B cell (primary cell): ENCODE measurements at regions not wholly inside any gene's neighbourhood (a gene's known extent, or its start where the extent isn't known, plus 50 kb on each side); places are given as distances from the start of the nearest gene placed in this dataset.

Experiments
- ATAC-seq: fragments of 200-7000 bp; cut with Tn5 transposase; one replicate; pipeline ENCODE4 v1.10.0; 2021; ENCODE audit warnings: low read depth, mild to moderate bottlenecking, moderate number of reproducible peaks, moderate library complexity
- CTCF ChIA-PET: fragments of 350-600 bp; sonication (Branson Sonifier 250); formaldehyde crosslinking; loops from one replicate; lab custom pipeline; 2021; ENCODE audit warnings: antibody characterized with exemption, inconsistent platforms; lab: Charles Lee
- POLR2A ChIA-PET: fragments of 350-600 bp; sonication (Branson Sonifier 250); formaldehyde crosslinking; loops from one replicate; lab custom pipeline; 2021; ENCODE audit warnings: antibody characterized with exemption; lab: Charles Lee
- DNase-seq: peaks from one replicate; pipeline ENCODE4 v3.0.0; 2013
- H2AFZ ChIP-seq: 2 replicates; pipeline ENCODE4 v1.6.1; 2012; ENCODE audit warnings: mild to moderate bottlenecking, low read depth, low read length; ENCODE audit not compliant: insufficient read depth, poor library complexity, severe bottlenecking
- H3K27ac ChIP-seq, 2 donors: 1 replicate in 1 of 2; 2 replicates in 1 of 2; pipeline ENCODE4 v1.5.1; 2012 to 2013; ENCODE audit warnings: low read length in 2 of 2, mild to moderate bottlenecking in 2 of 2, moderate library complexity in 1 of 2
- H3K27me3 ChIP-seq, 4 experiments: fragments of 200-600 bp in 1 of 4; sonication (generic) in 1 of 4; replicated peaks in 1 of 4; 1 replicate in 2 of 4; 2 replicates in 2 of 4; pipeline versions ENCODE4 v1.6.1 to v1.7.0; 2013 to 2016; ENCODE audit warnings: low read length in 3 of 4, mild to moderate bottlenecking in 2 of 4, mixed read lengths in 1 of 4, moderate library complexity in 1 of 4; ENCODE audit not compliant: insufficient read depth in 4 of 4, control insufficient read depth in 3 of 4; ENCODE audit errors: control extremely low read depth in 1 of 4
- H3K36me3 ChIP-seq, 2 experiments: replicated peaks in 1 of 2; 1 replicate in 1 of 2; 2 replicates in 1 of 2; pipeline versions ENCODE4 v1.6.1 to v1.7.1; 2013; ENCODE audit warnings: low read length in 1 of 2; ENCODE audit not compliant: insufficient read depth in 2 of 2, control insufficient read depth in 1 of 2; ENCODE audit errors: control extremely low read depth in 1 of 2, extremely low read depth in 1 of 2
- H3K4me1 ChIP-seq, 2 donors: fragments of 200-600 bp in 1 of 2; sonication (generic) in 1 of 2; 1 replicate in 1 of 2; 2 replicates in 1 of 2; pipeline versions ENCODE4 v1.5.1 to v1.6.1; 2013 to 2017; ENCODE audit warnings: low read length in 2 of 2; ENCODE audit not compliant: control insufficient read depth in 2 of 2, insufficient read depth in 2 of 2
- H3K4me2 ChIP-seq: replicated peaks from 2 replicates; pipeline ENCODE3; 2012; ENCODE audit warnings: mild to moderate bottlenecking, low read depth, low read length; ENCODE audit not compliant: poor library complexity, severe bottlenecking
- H3K4me3 ChIP-seq, 5 experiments: fragments of 200-600 bp in 1 of 5; sonication (generic) in 1 of 5; 1 replicate in 3 of 5; 2 replicates in 2 of 5; pipeline versions ENCODE4 v1.5.1 to v1.7.0; 2011 to 2016; ENCODE audit warnings: low read length in 4 of 5, mild to moderate bottlenecking in 4 of 5, low read depth in 2 of 5, control low read depth in 1 of 5, moderate library complexity in 1 of 5; ENCODE audit not compliant: insufficient read depth in 1 of 5; ENCODE audit errors: control extremely low read depth in 1 of 5, extremely low read depth in 1 of 5
- H3K79me2 ChIP-seq: fragments of 200-600 bp; sonication (generic); one replicate; pipeline ENCODE4 v1.6.0; 2016; ENCODE audit warnings: low read length; ENCODE audit not compliant: control insufficient read depth, insufficient read depth
- H3K9ac ChIP-seq: fragments of 200-600 bp; sonication (generic); 2 replicates; pipeline ENCODE4 v1.6.1; 2017; ENCODE audit warnings: mild to moderate bottlenecking, low read length, moderate library complexity
- H3K9me3 ChIP-seq, 3 donors: one replicate each; pipeline versions ENCODE4 v1.6.1 to v1.7.1; 2013; ENCODE audit warnings: low read length in 2 of 3; ENCODE audit not compliant: control insufficient read depth in 2 of 3, insufficient read depth in 1 of 3; ENCODE audit errors: control extremely low read depth in 1 of 3
- H4K20me1 ChIP-seq: 2 replicates; pipeline ENCODE4 v1.6.0; 2012; ENCODE audit warnings: mild to moderate bottlenecking, low read length; ENCODE audit not compliant: insufficient read depth, control insufficient read depth, poor library complexity, severe bottlenecking
- H3K27ac Mint-ChIP-seq: one replicate; pipeline ENCODE4 v1.8.0; 2021; ENCODE audit warnings: mixed read lengths
- H3K27me3 Mint-ChIP-seq: one replicate; pipeline ENCODE4 v1.8.0; 2021; ENCODE audit warnings: mixed read lengths
- H3K4me1 Mint-ChIP-seq: one replicate; pipeline ENCODE4 v1.8.0; 2021; ENCODE audit warnings: mixed read lengths
- H3K4me3 Mint-ChIP-seq: one replicate; pipeline ENCODE4 v1.8.0; 2021; ENCODE audit warnings: mixed read lengths
- H3K9me3 Mint-ChIP-seq: one replicate; pipeline ENCODE4 v1.8.0; 2022; ENCODE audit warnings: mixed read lengths; ENCODE audit not compliant: insufficient read depth
- CTCF ChIP-seq: fragments of 200-600 bp; IDR thresholded peaks from one replicate; pipeline ENCODE4 v1.8.0; 2022; ENCODE audit warnings: antibody characterized with exemption, mild to moderate bottlenecking
- EZH2 ChIP-seq: IDR thresholded peaks from 2 replicates; pipeline ENCODE4 v1.6.1; 2012; ENCODE audit warnings: borderline replicate concordance, low read depth, mild to moderate bottlenecking, moderate library complexity, low read length; ENCODE audit not compliant: insufficient read depth, poor library complexity, severe bottlenecking
- WGBS: methylation state at CpG from one replicate; pipeline ENCODE4 v1.1.5; 2013; ENCODE audit warnings: missing lambda C conversion rate; ENCODE audit not compliant: insufficient coverage; 5-methylcytosine and 5-hydroxymethylcytosine counted together
- intact Hi-C: fragments of 100-400 bp; cut with micrococcal nuclease; formaldehyde crosslinking; loops from one replicate; pipeline ENCODE4 v1.10.0; 2022

- ChIA-PET CTCF (no interaction called here), POLR2A (no interaction called here)
- TF ChIP-seq CTCF = no peak
- no peak for TF ChIP-seq EZH2
These were observed 71.3 kb upstream of the NRXN1 start for GRCh38 chr2:51103205-51103604.

GRCh38 chr2:51093016-51093415, 61.1 kb upstream of the NRXN1 start:
- Mint-ChIP-seq H3K4me3 (no peak overlapping the region), H3K4me1 (no peaks in the 10 kb centered on the region), H3K9me3 (no peaks in the 10 kb centered on the region), H3K27ac (no peak overlapping the region), H3K27me3 (no peaks in the 10 kb centered on the region)
- H3K27me3 ChIP-seq = no peaks in the 10 kb centered on the region
- peaks cover 0 to 2% (median 0%) of the 10 kb centered on the region in 3 donors for H3K9me3 ChIP-seq
- WGBS = 93% methylated on average over 1 of the region's 4 CpGs
- H3K79me2 ChIP-seq = no peaks in the 10 kb centered on the region
- H3K4me1 ChIP-seq = no peaks in the 10 kb centered on the region
- TF ChIP-seq CTCF = no peak
- TF ChIP-seq EZH2 = no peak
- no peak overlapping the region for H3K4me3 ChIP-seq
- ATAC-seq (no peak), DNase-seq (no peak)
- no peaks in the 10 kb centered on the region for H4K20me1 ChIP-seq
- no peak overlapping the region for H3K27ac ChIP-seq
- no peaks in the 10 kb centered on the region for H3K36me3 ChIP-seq
- intact Hi-C loops = no loop called here
- no peak overlapping the region for H2AFZ ChIP-seq
- CTCF ChIA-PET = no interaction called here
- POLR2A ChIA-PET = no interaction called here
- H3K9ac ChIP-seq = no peak overlapping the region
- no peak overlapping the region for H3K4me2 ChIP-seq

More at GRCh38 chr2:51103205-51103604, 71.3 kb upstream of the NRXN1 start:
- WGBS = 42% methylated on average over 6 of the region's 6 CpGs
- Mint-ChIP-seq H3K4me3 (no peak overlapping the region), H3K9me3 (peaks cover 5% of the 10 kb centered on the region), H3K27ac (no peak overlapping the region), H3K4me1 (no peaks in the 10 kb centered on the region), H3K27me3 (no peaks in the 10 kb centered on the region)
- Histone ChIP-seq H3K4me1 (no peaks in the 10 kb centered on the region), H3K36me3 (no peaks in the 10 kb centered on the region), H3K4me2 (no peak overlapping the region), H3K27me3 (no peaks in the 10 kb centered on the region), H3K4me3 (no peak overlapping the region), H3K9me3 (no peaks in the 10 kb centered on the region), H2AFZ (no peak overlapping the region), H3K79me2 (no peaks in the 10 kb centered on the region), H4K20me1 (no peaks in the 10 kb centered on the region), H3K9ac (no peak overlapping the region), H3K27ac (no peak overlapping the region)
- ATAC-seq (no peak), DNase-seq (no peak)
- intact Hi-C loops = no loop called here
